ENCODE measurements at regions not wholly inside any gene's neighbourhood (a gene's known extent, or its start where the extent isn't known, plus 50 kb on each side); places are given as distances from the start of the nearest gene placed in this dataset.

DNA sequence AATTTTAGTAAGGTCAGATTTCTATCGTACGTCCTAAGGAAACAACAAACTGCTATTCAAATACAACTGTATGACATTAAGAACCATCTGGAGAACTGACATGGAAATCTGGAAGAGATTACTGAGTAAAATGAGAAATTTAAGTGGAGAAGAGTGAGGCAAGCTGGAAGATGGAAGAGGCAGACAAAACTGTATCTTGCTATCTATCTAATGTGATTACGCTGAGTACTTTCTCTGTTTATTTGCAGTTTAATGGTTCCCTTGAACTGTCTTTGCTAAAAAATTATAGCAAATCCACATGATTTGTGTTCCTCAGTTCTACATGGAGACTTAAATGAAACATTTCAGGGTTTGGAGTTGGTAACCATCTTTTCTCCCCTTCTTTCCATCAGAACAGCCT is 927.1 kb upstream of the MBL2 start:
- TF ChIP-seq, protein P1, sequence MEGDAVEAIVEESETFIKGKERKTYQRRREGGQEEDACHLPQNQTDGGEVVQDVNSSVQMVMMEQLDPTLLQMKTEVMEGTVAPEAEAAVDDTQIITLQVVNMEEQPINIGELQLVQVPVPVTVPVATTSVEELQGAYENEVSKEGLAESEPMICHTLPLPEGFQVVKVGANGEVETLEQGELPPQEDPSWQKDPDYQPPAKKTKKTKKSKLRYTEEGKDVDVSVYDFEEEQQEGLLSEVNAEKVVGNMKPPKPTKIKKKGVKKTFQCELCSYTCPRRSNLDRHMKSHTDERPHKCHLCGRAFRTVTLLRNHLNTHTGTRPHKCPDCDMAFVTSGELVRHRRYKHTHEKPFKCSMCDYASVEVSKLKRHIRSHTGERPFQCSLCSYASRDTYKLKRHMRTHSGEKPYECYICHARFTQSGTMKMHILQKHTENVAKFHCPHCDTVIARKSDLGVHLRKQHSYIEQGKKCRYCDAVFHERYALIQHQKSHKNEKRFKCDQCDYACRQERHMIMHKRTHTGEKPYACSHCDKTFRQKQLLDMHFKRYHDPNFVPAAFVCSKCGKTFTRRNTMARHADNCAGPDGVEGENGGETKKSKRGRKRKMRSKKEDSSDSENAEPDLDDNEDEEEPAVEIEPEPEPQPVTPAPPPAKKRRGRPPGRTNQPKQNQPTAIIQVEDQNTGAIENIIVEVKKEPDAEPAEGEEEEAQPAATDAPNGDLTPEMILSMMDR (IDR thresholded peaks at IDR 0.05): no peak
- TF ChIP-seq POLR2A (IDR thresholded peaks at IDR 0.05): no peak
